ENCODE measurements at regions not wholly inside any gene's neighbourhood (a gene's known extent, or its start where the extent isn't known, plus 50 kb on each side); places are given as distances from the start of the nearest gene placed in this dataset.

DNA sequence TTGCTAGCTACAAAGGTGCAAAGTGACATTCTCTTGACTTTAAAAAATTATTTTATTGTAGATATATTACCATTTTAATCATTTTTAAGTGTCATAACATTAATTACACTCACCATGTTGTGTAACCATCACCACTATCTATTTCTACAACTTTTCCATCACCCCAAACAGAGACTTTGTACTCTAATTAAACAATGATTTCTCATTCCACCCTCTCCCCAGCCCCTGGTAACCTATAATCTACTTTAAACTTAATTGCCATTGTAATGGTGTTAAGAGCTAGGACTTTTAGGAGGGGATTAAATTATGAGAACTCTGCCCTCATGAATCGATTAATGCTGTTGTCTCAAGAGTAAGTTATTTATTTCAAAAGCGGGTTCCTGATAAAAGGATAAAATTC, 352.9 kb upstream of the SEL1L start:
- CTCF ChIA-PET = no interaction called here
- dilution Hi-C loops (cut with MboI; ENCODE audit: extremely low pct_ligation_motif_present, low sequenced_read_pairs) (no loop called here), intact Hi-C loops (cut with micrococcal nuclease) (no loop called here)
- no peaks in the 10 kb centered on the region for H3K4me1 ChIP-seq (ENCODE audit: control insufficient read depth, extremely low read depth, insufficient read depth, low read length)
- H3K9me3 ChIP-seq (replicated peaks; ENCODE audit: control insufficient read depth, insufficient read depth, low read length) = no peaks in the 10 kb centered on the region
- BruUV-seq (replicated peaks) = no TSS peak
- no peak overlapping the region for H3K4me2 ChIP-seq (ENCODE audit: insufficient read depth, low read length)
- FAIRE-seq = no peak
- H2AFZ ChIP-seq (ENCODE audit: low read depth, low read length) = no peak overlapping the region
- no peak for DNase-seq (ENCODE audit: low read depth, low spot score)
- TF ChIP-seq JUN (IDR thresholded peaks at IDR 0.05; ENCODE audit: borderline replicate concordance, insufficient read depth, insufficient read length, low read depth) (no peak), POLR2A (IDR thresholded peaks at IDR 0.05; ENCODE audit: low read depth, low read length) (no peak)
- TF ChIP-seq, protein P1, sequence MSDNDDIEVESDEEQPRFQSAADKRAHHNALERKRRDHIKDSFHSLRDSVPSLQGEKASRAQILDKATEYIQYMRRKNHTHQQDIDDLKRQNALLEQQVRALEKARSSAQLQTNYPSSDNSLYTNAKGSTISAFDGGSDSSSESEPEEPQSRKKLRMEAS (IDR thresholded peaks at IDR 0.05; ENCODE audit: insufficient read depth, insufficient read length) = no peak
- no peak overlapping the region for H3K27ac ChIP-seq (ENCODE audit: insufficient read depth, low read depth, low read length)
- POLR2A ChIA-PET = no interaction called here
- no peak overlapping the region for H3K4me3 ChIP-seq (replicated peaks in 1 of 3; ENCODE audit: insufficient read depth in 1 of 3, low read depth in 1 of 3, low read length in 3 of 3)
- H3K9me1 ChIP-seq (replicated peaks; ENCODE audit: control insufficient read depth, extremely low read depth, insufficient read depth, low read length) = no peaks in the 10 kb centered on the region
- H4K20me1 ChIP-seq (replicated peaks; ENCODE audit: control insufficient read depth, extremely low read depth, insufficient read depth, low read length) = no peaks in the 10 kb centered on the region
- H3K79me2 ChIP-seq (ENCODE audit: control insufficient read depth, insufficient read depth, low read length) = no peaks in the 10 kb centered on the region
- no peaks in the 10 kb centered on the region for H3K27me3 ChIP-seq (ENCODE audit: control insufficient read depth in 2 of 2, insufficient read depth in 2 of 2, low read length in 2 of 2)
- H3K9ac ChIP-seq (replicated peaks; ENCODE audit: extremely low read depth, insufficient read depth, low read length) = no peak overlapping the region
- no peaks in the 10 kb centered on the region for H3K36me3 ChIP-seq (ENCODE audit: control insufficient read depth in 2 of 2, extremely low read depth in 1 of 2, insufficient read depth in 2 of 2, low read length in 2 of 2)

DNA sequence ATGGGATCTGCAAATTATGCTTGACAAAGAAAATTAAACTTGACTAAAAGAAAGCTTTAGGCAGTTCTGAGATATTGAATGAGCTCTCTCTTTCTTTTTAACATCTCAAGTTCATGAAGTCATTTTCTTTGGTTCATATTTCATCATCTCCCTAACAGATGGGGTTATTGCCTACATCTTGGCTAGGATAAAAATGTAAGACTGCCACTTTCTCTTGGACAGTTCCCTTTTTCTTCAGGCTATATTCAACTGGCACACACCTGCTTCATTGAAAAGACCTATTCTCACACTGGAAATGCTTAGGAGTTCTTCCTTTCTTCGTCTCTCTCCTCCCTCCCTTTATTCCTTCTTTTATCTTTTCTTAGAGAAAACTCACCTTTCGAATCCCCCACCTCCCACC, 355.9 kb upstream of the SEL1L start:
- Histone ChIP-seq H3K9ac (replicated peaks; ENCODE audit: extremely low read depth, insufficient read depth, low read length) (no peak overlapping the region), H3K9me1 (replicated peaks; ENCODE audit: control insufficient read depth, extremely low read depth, insufficient read depth, low read length) (no peaks in the 10 kb centered on the region), H3K4me2 (ENCODE audit: insufficient read depth, low read length) (no peak overlapping the region), H3K79me2 (ENCODE audit: control insufficient read depth, insufficient read depth, low read length) (no peaks in the 10 kb centered on the region), H3K4me1 (ENCODE audit: control insufficient read depth, extremely low read depth, insufficient read depth, low read length) (no peaks in the 10 kb centered on the region), H3K9me3 (replicated peaks; ENCODE audit: control insufficient read depth, insufficient read depth, low read length) (no peaks in the 10 kb centered on the region), H3K36me3 (ENCODE audit: control insufficient read depth in 2 of 2, extremely low read depth in 1 of 2, insufficient read depth in 2 of 2, low read length in 2 of 2) (no peaks in the 10 kb centered on the region), H3K27me3 (ENCODE audit: control insufficient read depth in 2 of 2, insufficient read depth in 2 of 2, low read length in 2 of 2) (no peaks in the 10 kb centered on the region), H4K20me1 (replicated peaks; ENCODE audit: control insufficient read depth, extremely low read depth, insufficient read depth, low read length) (no peaks in the 10 kb centered on the region), H2AFZ (ENCODE audit: low read depth, low read length) (no peak overlapping the region), H3K4me3 (replicated peaks in 1 of 3; ENCODE audit: insufficient read depth in 1 of 3, low read depth in 1 of 3, low read length in 3 of 3) (no peak overlapping the region), H3K27ac (ENCODE audit: insufficient read depth, low read depth, low read length) (no peak overlapping the region)
- no peak for FAIRE-seq
- ChIA-PET POLR2A (no interaction called here), CTCF (no interaction called here)
- BruUV-seq (replicated peaks) = no TSS peak
- TF ChIP-seq FOS (IDR thresholded peaks at IDR 0.05; ENCODE audit: borderline replicate concordance, insufficient read depth, low read length) (no peak), POLR2AphosphoS5 (IDR thresholded peaks at IDR 0.05; ENCODE audit: insufficient read depth, low read depth, low read length) (no peak), POLR2A (IDR thresholded peaks at IDR 0.05; ENCODE audit: low read depth, low read length) (no peak), MYC (IDR thresholded peaks at IDR 0.05; ENCODE audit: low read depth, low read length) (no peak), GATA2 (IDR thresholded peaks at IDR 0.05; ENCODE audit: insufficient read depth, insufficient read length, low read depth, low read length) (no peak), JUN (IDR thresholded peaks at IDR 0.05; ENCODE audit: borderline replicate concordance, insufficient read depth, insufficient read length, low read depth) (no peak)
- TF ChIP-seq, protein P2, sequence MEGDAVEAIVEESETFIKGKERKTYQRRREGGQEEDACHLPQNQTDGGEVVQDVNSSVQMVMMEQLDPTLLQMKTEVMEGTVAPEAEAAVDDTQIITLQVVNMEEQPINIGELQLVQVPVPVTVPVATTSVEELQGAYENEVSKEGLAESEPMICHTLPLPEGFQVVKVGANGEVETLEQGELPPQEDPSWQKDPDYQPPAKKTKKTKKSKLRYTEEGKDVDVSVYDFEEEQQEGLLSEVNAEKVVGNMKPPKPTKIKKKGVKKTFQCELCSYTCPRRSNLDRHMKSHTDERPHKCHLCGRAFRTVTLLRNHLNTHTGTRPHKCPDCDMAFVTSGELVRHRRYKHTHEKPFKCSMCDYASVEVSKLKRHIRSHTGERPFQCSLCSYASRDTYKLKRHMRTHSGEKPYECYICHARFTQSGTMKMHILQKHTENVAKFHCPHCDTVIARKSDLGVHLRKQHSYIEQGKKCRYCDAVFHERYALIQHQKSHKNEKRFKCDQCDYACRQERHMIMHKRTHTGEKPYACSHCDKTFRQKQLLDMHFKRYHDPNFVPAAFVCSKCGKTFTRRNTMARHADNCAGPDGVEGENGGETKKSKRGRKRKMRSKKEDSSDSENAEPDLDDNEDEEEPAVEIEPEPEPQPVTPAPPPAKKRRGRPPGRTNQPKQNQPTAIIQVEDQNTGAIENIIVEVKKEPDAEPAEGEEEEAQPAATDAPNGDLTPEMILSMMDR (IDR thresholded peaks at IDR 0.05; ENCODE audit: extremely low read depth in 1 of 2, insufficient read depth in 1 of 2, low read depth in 1 of 2, low read length in 2 of 2) = no peak
- intact Hi-C loops (cut with micrococcal nuclease) = no loop called here
- no peak for DNase-seq (ENCODE audit: low read depth, low spot score)
- dilution Hi-C loops (cut with MboI; ENCODE audit: extremely low pct_ligation_motif_present, low sequenced_read_pairs) = no loop called here
